Tibial nerve (tissue), 4 donors: ENCODE measurements at regions not wholly inside any gene's neighbourhood (a gene's known extent, or its start where the extent isn't known, plus 50 kb on each side); places are given as distances from the start of the nearest gene placed in this dataset.

Experiments used
- DNase-seq, 2 donors: peaks; one replicate each; pipeline ENCODE4 v3.0.0-alpha.2; 2019; ENCODE audit warnings: low spot score in 2 of 2
- H3K27ac ChIP-seq, 4 donors: fragments of 200-600 bp; sonication (generic) in 3 of 4; one replicate each; pipeline ENCODE4 v1.5.1; 2017 to 2019; ENCODE audit warnings: mild to moderate bottlenecking in 1 of 4
- H3K27me3 ChIP-seq, 2 donors: fragments of 200-600 bp; sonication (generic) in 1 of 2; one replicate each; pipeline versions ENCODE4 v1.5.1 to v1.6.0; 2017 to 2019
- H3K36me3 ChIP-seq, 3 donors: fragments of 200-600 bp; sonication (generic); one replicate each; pipeline ENCODE4 v1.5.1; 2018 to 2019
- H3K4me1 ChIP-seq, 4 donors: fragments of 200-600 bp; sonication (generic) in 3 of 4; one replicate each; pipeline ENCODE4 v1.5.1; 2017 to 2019
- H3K4me3 ChIP-seq, 4 donors: fragments of 200-600 bp; sonication (generic) in 3 of 4; one replicate each; pipeline ENCODE4 v1.5.1; 2017 to 2019; ENCODE audit warnings: mild to moderate bottlenecking in 1 of 4, moderate library complexity in 1 of 4
- H3K9me3 ChIP-seq, 4 donors: fragments of 200-600 bp; sonication (generic) in 3 of 4; one replicate each; pipeline ENCODE4 v1.5.1; 2017 to 2019
- EP300 ChIP-seq, 2 donors: sonication (generic); formaldehyde crosslinking; IDR thresholded peaks; one replicate each; pipeline ENCODE4 v1.6.1; 2017; ENCODE audit warnings: antibody characterized with exemption in 2 of 2, mild to moderate bottlenecking in 1 of 2
- POLR2A ChIP-seq, 2 donors: fragments of 450-650 bp; IDR thresholded peaks; one replicate each; pipeline ENCODE4 v1.6.1; 2017; ENCODE audit warnings: antibody characterized with exemption in 2 of 2, mild to moderate bottlenecking in 2 of 2, moderate library complexity in 2 of 2
- WGBS, 2 donors: methylation state at CpG; one replicate each; pipeline ENCODE4 v1.1.5; 2018; 5-methylcytosine and 5-hydroxymethylcytosine counted together
- TF ChIP-seq, protein P1 (sequence below), 5 experiments: fragments of 200-600 bp in 3 of 5; fragments of 450-650 bp in 2 of 5; sonication (generic) in 3 of 5; IDR thresholded peaks; one replicate each; pipeline ENCODE4 v1.5.1; 2016 to 2019; ENCODE audit warnings: antibody characterized with exemption in 5 of 5, mild to moderate bottlenecking in 3 of 5, moderate library complexity in 2 of 5

DNA sequence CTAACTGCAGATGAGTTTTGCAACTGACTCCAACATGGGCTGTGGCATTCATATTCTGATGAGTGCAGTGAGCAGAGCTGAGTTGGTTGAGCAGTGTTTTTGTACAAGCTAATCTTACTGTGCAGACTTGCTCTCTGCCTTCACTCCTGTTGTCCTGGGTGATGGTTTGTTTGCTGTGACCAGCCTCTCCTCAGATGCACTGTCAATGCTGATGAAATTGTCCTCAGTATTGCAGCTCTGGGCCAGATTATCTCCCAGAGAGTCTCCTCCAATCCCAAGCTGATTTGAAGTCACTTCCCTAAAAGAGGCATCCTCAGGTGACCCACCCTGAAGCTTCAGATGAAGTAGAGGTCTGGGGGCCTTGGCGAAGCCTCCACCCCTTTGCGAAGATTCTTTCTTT lies 581.8 kb downstream of the ACTL7B start:
- no peak for DNase-seq
- H3K9me3 ChIP-seq: no peaks in the 10 kb centered on the region
- H3K27me3 ChIP-seq: no peaks in the 10 kb centered on the region
- H3K4me1 ChIP-seq: peaks cover 0 to 17% (median 0%) of the 10 kb centered on the region in 4 donors
- no peak overlapping the region for H3K27ac ChIP-seq
- no peak for TF ChIP-seq EP300 (IDR thresholded peaks at IDR 0.05)
- no peak for TF ChIP-seq POLR2A (IDR thresholded peaks at IDR 0.05)
- TF ChIP-seq, protein P1, sequence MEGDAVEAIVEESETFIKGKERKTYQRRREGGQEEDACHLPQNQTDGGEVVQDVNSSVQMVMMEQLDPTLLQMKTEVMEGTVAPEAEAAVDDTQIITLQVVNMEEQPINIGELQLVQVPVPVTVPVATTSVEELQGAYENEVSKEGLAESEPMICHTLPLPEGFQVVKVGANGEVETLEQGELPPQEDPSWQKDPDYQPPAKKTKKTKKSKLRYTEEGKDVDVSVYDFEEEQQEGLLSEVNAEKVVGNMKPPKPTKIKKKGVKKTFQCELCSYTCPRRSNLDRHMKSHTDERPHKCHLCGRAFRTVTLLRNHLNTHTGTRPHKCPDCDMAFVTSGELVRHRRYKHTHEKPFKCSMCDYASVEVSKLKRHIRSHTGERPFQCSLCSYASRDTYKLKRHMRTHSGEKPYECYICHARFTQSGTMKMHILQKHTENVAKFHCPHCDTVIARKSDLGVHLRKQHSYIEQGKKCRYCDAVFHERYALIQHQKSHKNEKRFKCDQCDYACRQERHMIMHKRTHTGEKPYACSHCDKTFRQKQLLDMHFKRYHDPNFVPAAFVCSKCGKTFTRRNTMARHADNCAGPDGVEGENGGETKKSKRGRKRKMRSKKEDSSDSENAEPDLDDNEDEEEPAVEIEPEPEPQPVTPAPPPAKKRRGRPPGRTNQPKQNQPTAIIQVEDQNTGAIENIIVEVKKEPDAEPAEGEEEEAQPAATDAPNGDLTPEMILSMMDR (IDR thresholded peaks at IDR 0.05): no peak
- WGBS, 2 donors: 97% methylated on average over 2 of the region's 2 CpGs
- no peaks in the 10 kb centered on the region for H3K36me3 ChIP-seq
- no peak overlapping the region for H3K4me3 ChIP-seq

DNA sequence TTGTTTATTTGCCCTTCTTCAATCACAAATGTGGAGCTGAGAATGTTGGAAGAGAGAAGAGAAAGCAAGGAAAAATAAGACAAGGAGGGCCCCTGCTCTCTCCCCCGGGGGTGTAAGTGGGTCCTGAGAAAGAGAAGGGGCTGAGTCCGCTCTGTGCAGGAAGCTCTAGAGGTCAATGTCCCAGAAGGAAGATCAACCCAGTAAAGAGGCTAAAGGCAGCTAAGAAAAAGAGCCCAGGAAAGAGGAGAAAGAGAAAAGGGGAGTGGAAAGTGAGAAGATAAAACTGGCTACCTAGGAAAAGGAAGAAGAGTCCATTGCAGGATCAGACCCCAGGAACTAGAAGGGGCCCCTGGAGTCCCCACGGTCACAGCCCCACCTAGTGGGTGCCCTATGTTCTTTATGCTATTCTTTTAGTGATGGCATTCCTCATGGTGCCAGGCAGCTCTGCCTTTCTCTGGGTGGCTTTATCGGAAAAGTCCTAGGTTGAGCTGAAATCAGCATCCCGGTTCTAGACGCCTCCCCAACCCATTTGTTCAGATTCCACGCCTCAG lies 583.4 kb downstream of the ACTL7B start:
- H3K4me3 ChIP-seq: peak overlapping the region in 1 of 4 donors; percentile 31
- H3K36me3 ChIP-seq: no peaks in the 10 kb centered on the region
- no peak for TF ChIP-seq EP300 (IDR thresholded peaks at IDR 0.05)
- TF ChIP-seq, protein P1 (IDR thresholded peaks at IDR 0.05): peak; percentile 32 to 76 (median 55)
- WGBS, 2 donors: 43 to 45% methylated on average over 7 of the region's 7 CpGs
- peak; percentile 17 to 48 for DNase-seq
- no peaks in the 10 kb centered on the region for H3K27me3 ChIP-seq
- peaks cover 0 to 17% (median 0%) of the 10 kb centered on the region in 4 donors for H3K4me1 ChIP-seq
- H3K27ac ChIP-seq: peak overlapping the region in 2 of 4 donors; percentile 63 to 76
- H3K9me3 ChIP-seq: no peaks in the 10 kb centered on the region

DNA sequence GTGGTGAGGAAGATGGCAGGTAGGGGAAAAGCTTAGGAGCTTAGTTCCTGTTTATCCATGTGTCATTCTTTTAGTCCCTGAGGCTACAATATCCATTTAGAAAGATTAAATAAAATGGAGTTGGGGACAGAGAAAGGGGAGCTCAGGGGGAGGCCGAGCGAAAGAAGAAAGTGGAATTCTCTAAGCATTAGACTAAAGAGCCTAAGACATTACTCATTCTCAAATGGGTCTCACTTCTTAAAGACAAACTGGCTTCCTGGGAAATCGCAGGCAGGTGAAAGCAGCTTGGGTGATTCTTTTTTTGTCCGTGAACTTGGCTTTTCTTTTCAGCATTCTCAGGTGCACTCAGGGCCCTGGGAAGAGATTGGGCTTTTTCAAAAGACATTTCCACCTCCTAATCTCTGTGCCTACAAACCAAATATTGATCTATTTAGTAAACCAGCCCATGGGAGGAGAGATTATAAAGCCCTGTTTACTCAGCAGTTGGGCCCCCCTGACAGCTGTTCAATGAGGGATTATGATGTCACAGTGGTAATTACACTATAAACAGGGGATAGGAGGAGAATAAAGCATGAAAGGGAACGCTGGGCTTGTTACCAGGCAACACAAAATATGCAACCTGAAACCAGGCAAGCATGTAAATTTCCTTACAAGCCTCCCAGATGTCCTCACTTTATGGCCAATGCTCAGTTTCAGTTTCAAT lies 584.0 kb downstream of the ACTL7B start:
- Histone ChIP-seq H3K4me3 (peak overlapping the region in 1 of 4 donors; percentile 31), H3K36me3 (no peaks in the 10 kb centered on the region), H3K9me3 (no peaks in the 10 kb centered on the region), H3K27me3 (no peaks in the 10 kb centered on the region), H3K27ac (peak overlapping the region in 2 of 4 donors; percentile 63 to 76), H3K4me1 (peaks cover 0 to 17% (median 0%) of the 10 kb centered on the region in 4 donors)
- 57 to 59% methylated on average over 5 of the region's 5 CpGs for WGBS, 2 donors
- TF ChIP-seq POLR2A (IDR thresholded peaks at IDR 0.05) (no peak), EP300 (IDR thresholded peaks at IDR 0.05) (no peak)
- TF ChIP-seq, protein P1 (IDR thresholded peaks at IDR 0.05): no peak
- DNase-seq: no peak

DNA sequence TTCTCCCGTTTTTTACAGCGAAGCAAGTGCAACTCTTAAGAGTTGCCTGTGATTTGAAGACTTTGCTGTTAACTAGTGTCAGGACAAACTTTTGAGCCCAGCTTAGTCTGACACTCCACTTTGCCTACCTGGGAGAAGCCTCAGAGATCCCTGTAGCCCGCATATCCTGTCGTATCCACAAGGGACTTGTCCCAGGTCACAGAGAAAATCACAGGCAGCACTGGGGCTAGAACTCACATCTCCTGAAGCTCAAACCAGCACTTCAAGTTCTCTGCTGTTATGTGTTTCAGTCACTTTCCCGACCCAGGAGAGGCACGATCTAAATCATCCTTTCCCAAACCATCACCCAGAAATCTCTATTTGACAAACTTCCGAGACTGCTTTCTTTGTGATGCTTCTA lies 584.5 kb downstream of the ACTL7B start:
- H3K36me3 ChIP-seq: no peaks in the 10 kb centered on the region
- no peaks in the 10 kb centered on the region for H3K9me3 ChIP-seq
- TF ChIP-seq, protein P1 (IDR thresholded peaks at IDR 0.05): no peak
- TF ChIP-seq EP300 (IDR thresholded peaks at IDR 0.05) (no peak), POLR2A (IDR thresholded peaks at IDR 0.05) (no peak)
- peaks cover 0 to 17% (median 0%) of the 10 kb centered on the region in 4 donors for H3K4me1 ChIP-seq
- WGBS, 2 donors: 87 to 98% methylated on average over 7 of the region's 7 CpGs
- no peaks in the 10 kb centered on the region for H3K27me3 ChIP-seq
- no peak for DNase-seq
- peak overlapping the region in 1 of 4 donors; percentile 76 for H3K27ac ChIP-seq
- no peak overlapping the region for H3K4me3 ChIP-seq

DNA sequence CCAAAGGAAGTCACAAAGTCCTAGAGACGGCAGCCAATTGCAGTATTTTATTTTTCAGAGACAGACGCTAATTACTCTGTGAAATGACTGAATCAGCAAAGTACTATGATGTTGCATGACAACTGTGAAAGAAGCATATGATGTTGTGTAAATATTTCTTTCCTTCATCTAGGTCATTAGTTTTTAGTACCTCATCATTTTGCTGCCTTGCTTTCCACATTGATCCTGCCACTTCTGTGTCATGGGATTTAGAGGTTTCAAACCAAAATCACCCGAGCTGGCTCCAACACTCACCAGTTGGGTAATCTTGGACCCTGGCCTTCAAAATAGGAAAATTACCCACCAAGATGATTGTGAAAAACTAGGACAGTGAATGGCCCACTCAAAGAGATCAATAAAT lies 585.2 kb downstream of the ACTL7B start:
- DNase-seq: no peak
- Histone ChIP-seq H3K4me3 (no peak overlapping the region), H3K36me3 (no peaks in the 10 kb centered on the region), H3K27me3 (no peaks in the 10 kb centered on the region), H3K4me1 (peaks cover 0 to 17% (median 0%) of the 10 kb centered on the region in 4 donors), H3K27ac (no peak overlapping the region), H3K9me3 (no peaks in the 10 kb centered on the region)
- WGBS, 2 donors: 97 to 99% methylated on average over 3 of the region's 3 CpGs
- TF ChIP-seq POLR2A (IDR thresholded peaks at IDR 0.05): no peak
- TF ChIP-seq, protein P1 (IDR thresholded peaks at IDR 0.05): no peak
- no peak for TF ChIP-seq EP300 (IDR thresholded peaks at IDR 0.05)
